H9 (cell line): ENCODE measurements at regions not wholly inside any gene's neighbourhood (a gene's known extent, or its start where the extent isn't known, plus 50 kb on each side); places are given as distances from the start of the nearest gene placed in this dataset.
A peak's percentile ranks its signal among the peaks of the same experiment; 100 is the strongest.

Experiments
- DNase-seq: peaks from one replicate; pipeline ENCODE4 v3.0.0-alpha.2; 2017
- H2AFZ ChIP-seq: one replicate; pipeline ENCODE4 v1.6.1; 2013; ENCODE audit warnings: mild to moderate bottlenecking, low read length, control low read depth, moderate library complexity
- H2AK5ac ChIP-seq: 2 replicates; pipeline ENCODE4 v1.6.1; 2013; ENCODE audit warnings: low read length, control low read depth, mixed read lengths; ENCODE audit not compliant: insufficient read length
- H2BK120ac ChIP-seq: one replicate; pipeline ENCODE4 v1.6.1; 2013; ENCODE audit warnings: low read depth, mild to moderate bottlenecking, low read length, control low read depth, inconsistent platforms; ENCODE audit not compliant: poor library complexity, severe bottlenecking
- H2BK12ac ChIP-seq: 2 replicates; pipeline ENCODE4 v1.6.1; 2013; ENCODE audit warnings: low read length, control low read depth, mixed read lengths, low read depth; ENCODE audit not compliant: insufficient read length
- H2BK15ac ChIP-seq: 2 replicates; pipeline ENCODE4 v1.6.1; 2013; ENCODE audit warnings: low read depth, low read length, control low read depth
- H2BK20ac ChIP-seq: one replicate; pipeline ENCODE4 v1.6.1; 2013; ENCODE audit warnings: low read depth, mild to moderate bottlenecking, low read length, control low read depth, inconsistent platforms; ENCODE audit not compliant: poor library complexity, severe bottlenecking
- H2BK5ac ChIP-seq: 2 replicates; pipeline ENCODE4 v1.6.1; 2013; ENCODE audit warnings: low read length, control low read depth, mixed read lengths; ENCODE audit not compliant: insufficient read length
- H3K14ac ChIP-seq: 2 replicates; pipeline ENCODE4 v1.6.1; 2013; ENCODE audit warnings: low read length, control low read depth; ENCODE audit not compliant: insufficient read depth
- H3K18ac ChIP-seq: 2 replicates; pipeline ENCODE4 v1.6.1; 2013; ENCODE audit warnings: low read depth, mild to moderate bottlenecking, mixed read lengths, low read length, control low read depth; ENCODE audit not compliant: insufficient read length
- H3K23ac ChIP-seq: 2 replicates; pipeline ENCODE4 v1.6.1; 2013; ENCODE audit warnings: low read length, control low read depth, mixed read lengths, low read depth; ENCODE audit not compliant: insufficient read length
- H3K23me2 ChIP-seq: 2 replicates; pipeline ENCODE4 v1.6.1; 2013; ENCODE audit warnings: low read depth, mild to moderate bottlenecking, mixed read lengths, low read length, control low read depth; ENCODE audit not compliant: insufficient read length, poor library complexity, severe bottlenecking
- H3K27ac ChIP-seq: 2 replicates; pipeline ENCODE4 v1.5.1; 2013; ENCODE audit warnings: low read length, control low read depth, mixed read lengths, low read depth; ENCODE audit not compliant: insufficient read length
- H3K27me3 ChIP-seq: 2 replicates; pipeline ENCODE4 v1.6.1; 2013; ENCODE audit warnings: low read length, control low read depth, inconsistent platforms; ENCODE audit not compliant: insufficient read depth
- H3K4ac ChIP-seq: 2 replicates; pipeline ENCODE4 v1.6.1; 2013; ENCODE audit warnings: low read depth, mild to moderate bottlenecking, control low read depth, inconsistent platforms, low read length, moderate library complexity
- H3K4me1 ChIP-seq: 2 replicates; pipeline ENCODE4 v1.6.1; 2013; ENCODE audit warnings: low read length, control low read depth, inconsistent platforms; ENCODE audit not compliant: insufficient read depth
- H3K4me2 ChIP-seq: 2 replicates; pipeline ENCODE4 v1.6.1; 2013; ENCODE audit warnings: low read length, control low read depth, mixed read lengths; ENCODE audit not compliant: insufficient read length, insufficient read depth
- H3K56ac ChIP-seq: 2 replicates; pipeline ENCODE4 v1.6.1; 2013; ENCODE audit warnings: low read depth, mild to moderate bottlenecking, mixed read lengths, low read length, control low read depth; ENCODE audit not compliant: insufficient read length
- H3K79me1 ChIP-seq: 2 replicates; pipeline ENCODE4 v1.6.1; 2013; ENCODE audit warnings: low read depth, mild to moderate bottlenecking, moderate library complexity, low read length, control low read depth, inconsistent platforms; ENCODE audit not compliant: insufficient read depth, poor library complexity, severe bottlenecking
- H3K79me2 ChIP-seq: 2 replicates; pipeline ENCODE4 v1.6.1; 2013; ENCODE audit warnings: low read length, control low read depth, inconsistent platforms; ENCODE audit not compliant: insufficient read depth
- H3K9ac ChIP-seq: 2 replicates; pipeline ENCODE4 v1.6.1; 2013; ENCODE audit warnings: low read length, control low read depth, mixed read lengths; ENCODE audit not compliant: insufficient read length; ENCODE audit errors: extremely low read depth
- H3K9me3 ChIP-seq: one replicate; pipeline ENCODE4 v1.6.1; 2013; ENCODE audit warnings: low read depth, low read length, inconsistent platforms; ENCODE audit not compliant: control insufficient read depth
- H3T11ph ChIP-seq: one replicate; pipeline ENCODE4 v1.6.1; 2013; ENCODE audit warnings: mild to moderate bottlenecking, low read length, control low read depth, inconsistent platforms
- H4K20me1 ChIP-seq: one replicate; pipeline ENCODE4 v1.6.1; 2013; ENCODE audit not compliant: control insufficient read depth, insufficient read length, insufficient read depth
- H4K5ac ChIP-seq: 2 replicates; pipeline ENCODE4 v1.6.1; 2013; ENCODE audit warnings: low read depth, mild to moderate bottlenecking, mixed read lengths, low read length, control low read depth; ENCODE audit not compliant: insufficient read length
- H4K8ac ChIP-seq: replicated peaks from 2 replicates; pipeline ENCODE4 v1.6.1; 2013; ENCODE audit warnings: low read length, control low read depth, mixed read lengths, low read depth; ENCODE audit not compliant: insufficient read length
- H4K91ac ChIP-seq: 2 replicates; pipeline ENCODE4 v1.6.1; 2013; ENCODE audit warnings: low read depth, mild to moderate bottlenecking, moderate library complexity, mixed read lengths, low read length, control low read depth; ENCODE audit not compliant: insufficient read length
- H3K27ac Mint-ChIP-seq, 3 experiments: 2 replicates in 2 of 3; 3 replicates in 1 of 3; pipeline ENCODE4 v1.8.0; 2020 to 2021; ENCODE audit warnings: mixed read lengths in 3 of 3, mild to moderate bottlenecking in 1 of 3, moderate library complexity in 1 of 3
- H3K27me3 Mint-ChIP-seq: 2 replicates; pipeline ENCODE4 v1.8.0; 2021; ENCODE audit warnings: low read depth, mild to moderate bottlenecking, moderate library complexity, mixed read lengths
- H3K36me3 Mint-ChIP-seq, 3 experiments: 2 replicates in 2 of 3; 3 replicates in 1 of 3; pipeline ENCODE4 v1.8.0; 2020 to 2021; ENCODE audit warnings: low read depth in 3 of 3, mixed read lengths in 3 of 3; ENCODE audit not compliant: insufficient read depth in 1 of 3
- H3K4me1 Mint-ChIP-seq, 2 experiments: 2 replicates each; pipeline ENCODE4 v1.8.0; 2020; ENCODE audit warnings: mixed read lengths in 2 of 2
- H3K4me3 Mint-ChIP-seq, 2 experiments: 2 replicates in 1 of 2; 3 replicates in 1 of 2; pipeline ENCODE4 v1.8.0; 2020 to 2021; ENCODE audit warnings: mild to moderate bottlenecking in 2 of 2, mixed read lengths in 2 of 2, moderate library complexity in 1 of 2
- H3K9me3 Mint-ChIP-seq, 2 experiments: 2 replicates in 1 of 2; 3 replicates in 1 of 2; pipeline ENCODE4 v1.8.0; 2020; ENCODE audit warnings: mild to moderate bottlenecking in 2 of 2, mixed read lengths in 2 of 2, moderate library complexity in 1 of 2
- WGBS: extraction: QIAGEN DNeasy Blood & Tissue Kit; methylation state at CpG from one replicate; pipeline ENCODE4 v1.1.7; 2013; ENCODE audit warnings: missing lambda C conversion rate, low lambda C conversion rate, mixed read lengths; ENCODE audit not compliant: insufficient read length; ENCODE audit errors: extremely low coverage; 5-methylcytosine and 5-hydroxymethylcytosine counted together
- TF ChIP-seq, protein P1 (sequence below): fragments of 200-600 bp; sonication (generic); conservative IDR thresholded peaks from 3 replicates; pipeline ENCODE4 v1.8.0; 2021; ENCODE audit warnings: antibody characterized with exemption, mild to moderate bottlenecking

DNA sequence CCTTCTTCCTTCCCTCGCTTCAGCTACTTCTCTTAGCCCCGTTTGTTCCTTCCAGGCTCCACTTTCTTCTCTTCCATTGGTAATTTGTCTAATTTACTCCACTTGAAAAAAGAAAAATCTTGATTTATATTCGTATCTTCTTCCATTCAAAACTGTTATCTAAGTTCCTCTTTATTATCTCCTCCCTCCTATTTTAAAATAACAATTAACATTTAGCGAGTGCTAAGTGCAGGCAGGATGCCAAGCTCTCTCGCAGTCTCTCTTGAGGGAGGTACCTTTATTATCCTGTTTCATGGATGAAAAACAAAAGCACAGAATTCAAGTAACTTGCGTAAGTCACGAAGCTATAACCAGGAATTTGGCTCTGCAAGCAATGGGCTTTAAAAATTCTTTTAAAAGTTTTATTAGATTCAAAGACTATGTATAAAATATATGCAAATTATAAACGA, 418.9 kb upstream of the NAALADL2 start:
- no peak overlapping the region for H3K23ac ChIP-seq
- no peak overlapping the region for H3K27ac ChIP-seq

More for the DNA sequence above, 418.9 kb upstream of the NAALADL2 start:
- Histone ChIP-seq H4K20me1 (no peaks in the 10 kb centered on the region), H3K56ac (no peak overlapping the region), H3T11ph (no peak overlapping the region), H4K8ac (no peak overlapping the region), H3K23me2 (peaks cover 9% of the 10 kb centered on the region), H3K18ac (no peak overlapping the region), H4K5ac (no peak overlapping the region), H2BK12ac (no peak overlapping the region), H2AK5ac (no peak overlapping the region), H3K14ac (no peak overlapping the region), H4K91ac (no peak overlapping the region), H3K27me3 (no peaks in the 10 kb centered on the region), H2BK20ac (no peak overlapping the region), H3K9ac (peak overlapping the region; percentile 55), H2AFZ (no peak overlapping the region), H3K4me1 (no peaks in the 10 kb centered on the region; the same call in 1 of the 2 replicates), H2BK5ac (no peak overlapping the region), H2BK15ac (no peak overlapping the region), H3K79me1 (no peaks in the 10 kb centered on the region), H3K4ac (no peak overlapping the region), H3K4me2 (peak overlapping the region; percentile 84), H3K9me3 (no peaks in the 10 kb centered on the region), H3K79me2 (no peaks in the 10 kb centered on the region; the same call in 1 of the 2 replicates), H2BK120ac (no peak overlapping the region)
- no peak for DNase-seq
- Mint-ChIP-seq H3K27ac (peak overlapping the region; percentile 84 to 95 (median 93); a peak in 6 of 7 replicates), H3K27me3 (no peaks in the 10 kb centered on the region), H3K4me3 (peak overlapping the region; percentile 76 to 77), H3K36me3 (no peaks in the 10 kb centered on the region), H3K9me3 (no peaks in the 10 kb centered on the region; a peak in 1 of 5 replicates), H3K4me1 (peaks cover 17 to 30% of the 10 kb centered on the region in 2 experiments)
- no CpG with 5 or more reads among the region's 8 CpGs for WGBS
- TF ChIP-seq, protein P1, sequence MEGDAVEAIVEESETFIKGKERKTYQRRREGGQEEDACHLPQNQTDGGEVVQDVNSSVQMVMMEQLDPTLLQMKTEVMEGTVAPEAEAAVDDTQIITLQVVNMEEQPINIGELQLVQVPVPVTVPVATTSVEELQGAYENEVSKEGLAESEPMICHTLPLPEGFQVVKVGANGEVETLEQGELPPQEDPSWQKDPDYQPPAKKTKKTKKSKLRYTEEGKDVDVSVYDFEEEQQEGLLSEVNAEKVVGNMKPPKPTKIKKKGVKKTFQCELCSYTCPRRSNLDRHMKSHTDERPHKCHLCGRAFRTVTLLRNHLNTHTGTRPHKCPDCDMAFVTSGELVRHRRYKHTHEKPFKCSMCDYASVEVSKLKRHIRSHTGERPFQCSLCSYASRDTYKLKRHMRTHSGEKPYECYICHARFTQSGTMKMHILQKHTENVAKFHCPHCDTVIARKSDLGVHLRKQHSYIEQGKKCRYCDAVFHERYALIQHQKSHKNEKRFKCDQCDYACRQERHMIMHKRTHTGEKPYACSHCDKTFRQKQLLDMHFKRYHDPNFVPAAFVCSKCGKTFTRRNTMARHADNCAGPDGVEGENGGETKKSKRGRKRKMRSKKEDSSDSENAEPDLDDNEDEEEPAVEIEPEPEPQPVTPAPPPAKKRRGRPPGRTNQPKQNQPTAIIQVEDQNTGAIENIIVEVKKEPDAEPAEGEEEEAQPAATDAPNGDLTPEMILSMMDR = no peak
